ENCODE measurements at regions not wholly inside any gene's neighbourhood (a gene's known extent, or its start where the extent isn't known, plus 50 kb on each side); places are given as distances from the start of the nearest gene placed in this dataset.
"Not testable (repeated sequence)": the region's sequence is repeated elsewhere in the genome, so short reads cannot be mapped to it uniquely, and the experiment has no call there.

- not testable (repeated sequence) for TF ChIP-seq CTCF (IDR thresholded peaks at IDR 0.05; ENCODE audit: insufficient read depth, low read depth, low read length); EZH2 (IDR thresholded peaks at IDR 0.05; ENCODE audit: insufficient read depth, low read length)
These were observed 207.6 kb downstream of the DEPDC1B start for GRCh38 chr5:60492358-60492757.
